H1 (cell line): ENCODE measurements at regions not wholly inside any gene's neighbourhood (a gene's known extent, or its start where the extent isn't known, plus 50 kb on each side); places are given as distances from the start of the nearest gene placed in this dataset.

Source experiments
- CTCF ChIA-PET: fragments of 300-600 bp; sonication (Branson Sonifier 250); formaldehyde crosslinking; loops from one replicate; lab custom pipeline; 2021; ENCODE audit not compliant: partially characterized antibody; lab: Charles Lee
- POLR2A ChIA-PET: fragments of 300-600 bp; sonication (Branson Sonifier 250); formaldehyde crosslinking; loops from one replicate; lab custom pipeline; 2021; ENCODE audit warnings: inconsistent platforms; ENCODE audit not compliant: partially characterized antibody; lab: Charles Lee
- DNase-seq, 2 experiments: peaks; one replicate each; pipeline versions ENCODE4 v3.0.0 to v3.0.0-alpha.2; 2010 to 2022; ENCODE audit warnings: low spot score in 2 of 2, low read depth in 1 of 2, mixed read lengths in 1 of 2
- FAIRE-seq: peaks from 2 replicates; lab custom pipeline; 2011; peaks lifted over from hg19 to GRCh38; lab: Jason Lieb, UNC
- H2AFZ ChIP-seq: 2 replicates; pipeline ENCODE4 v1.8.1; 2012; ENCODE audit warnings: low read length, inconsistent platforms
- H2AK5ac ChIP-seq: 2 replicates; pipeline ENCODE4 v1.6.1; 2013; ENCODE audit warnings: low read depth, low read length
- H2BK120ac ChIP-seq: replicated peaks from 2 replicates; pipeline ENCODE3; 2013; ENCODE audit warnings: low read depth, low read length, inconsistent platforms
- H2BK12ac ChIP-seq: 2 replicates; pipeline ENCODE4 v1.6.1; 2013; ENCODE audit warnings: low read depth, low read length
- H2BK15ac ChIP-seq: 2 replicates; pipeline ENCODE4 v1.6.1; 2013; ENCODE audit warnings: low read length
- H2BK20ac ChIP-seq: 2 replicates; pipeline ENCODE4 v1.6.1; 2013; ENCODE audit warnings: low read length
- H2BK5ac ChIP-seq: 2 replicates; pipeline ENCODE4 v1.6.1; 2013; ENCODE audit warnings: low read depth, low read length
- H3K14ac ChIP-seq: 2 replicates; pipeline ENCODE4 v1.6.1; 2013; ENCODE audit warnings: inconsistent platforms; ENCODE audit not compliant: insufficient read length
- H3K18ac ChIP-seq: 2 replicates; pipeline ENCODE4 v1.6.1; 2013; ENCODE audit warnings: low read length; ENCODE audit errors: extremely low read depth
- H3K23ac ChIP-seq: 2 replicates; pipeline ENCODE4 v1.6.1; 2013; ENCODE audit warnings: inconsistent platforms; ENCODE audit not compliant: insufficient read length
- H3K23me2 ChIP-seq: 2 replicates; pipeline ENCODE4 v1.6.1; 2013; ENCODE audit warnings: low read depth, low read length
- H3K27ac ChIP-seq: 2 replicates; pipeline ENCODE4 v1.6.1; 2011; ENCODE audit warnings: low read depth, low read length, inconsistent platforms
- H3K27me3 ChIP-seq, 4 experiments: replicated peaks in 1 of 4; 1 replicate in 1 of 4; 2 replicates in 3 of 4; pipeline versions ENCODE4 v1.6.1 to v1.8.1; 2011 to 2013; ENCODE audit warnings: low read length in 3 of 4, mild to moderate bottlenecking in 3 of 4, inconsistent platforms in 2 of 4, mixed read lengths in 2 of 4, moderate library complexity in 1 of 4; ENCODE audit not compliant: control insufficient read depth in 3 of 4, insufficient read depth in 3 of 4; ENCODE audit errors: extremely low read depth in 1 of 4
- H3K36me3 ChIP-seq, 4 experiments: 2 replicates each; pipeline versions ENCODE4 v1.6.1 to v1.8.1; 2011 to 2013; ENCODE audit warnings: mild to moderate bottlenecking in 4 of 4, low read length in 3 of 4, moderate library complexity in 2 of 4, control low read depth in 1 of 4, inconsistent platforms in 1 of 4; ENCODE audit not compliant: insufficient read depth in 4 of 4, control insufficient read depth in 2 of 4
- H3K4ac ChIP-seq: replicated peaks from 2 replicates; pipeline ENCODE3; 2013; ENCODE audit warnings: low read length, low read depth, mixed read lengths, inconsistent platforms; ENCODE audit not compliant: insufficient read length
- H3K4me1 ChIP-seq, 4 experiments: replicated peaks in 1 of 4; 1 replicate in 1 of 4; 2 replicates in 3 of 4; pipeline versions ENCODE4 v1.6.1 to v1.8.1; 2011 to 2013; ENCODE audit warnings: low read length in 3 of 4, inconsistent platforms in 2 of 4, mixed read lengths in 1 of 4; ENCODE audit not compliant: insufficient read depth in 4 of 4, control insufficient read depth in 3 of 4
- H3K4me2 ChIP-seq, 2 experiments: 2 replicates each; pipeline versions ENCODE4 v1.6.1 to v1.8.1; 2011 to 2013; ENCODE audit warnings: low read depth in 2 of 2, low read length in 2 of 2, control low read depth in 1 of 2, inconsistent platforms in 1 of 2, mild to moderate bottlenecking in 1 of 2; ENCODE audit not compliant: insufficient read depth in 1 of 2
- H3K4me3 ChIP-seq, 4 experiments: fragments of 200-600, 300-600 bp in 1 of 4; sonication (generic), shearing (Covaris generic), sonication (Bioruptor Twin) in 1 of 4; 2 replicates each; pipeline versions ENCODE4 v1.5.1 to v1.8.1; 2011 to 2016; ENCODE audit warnings: low read length in 4 of 4, low read depth in 3 of 4, control low read depth in 2 of 4, inconsistent platforms in 2 of 4, mild to moderate bottlenecking in 2 of 4, mixed read lengths in 1 of 4, moderate library complexity in 1 of 4; ENCODE audit not compliant: insufficient read depth in 2 of 4; ENCODE audit errors: extremely low read depth in 1 of 4
- H3K56ac ChIP-seq: replicated peaks from 2 replicates; pipeline ENCODE3; 2013; ENCODE audit warnings: low read depth, mild to moderate bottlenecking, mixed read lengths, low read length, inconsistent platforms; ENCODE audit not compliant: insufficient read length
- H3K79me1 ChIP-seq: 2 replicates; pipeline ENCODE4 v1.6.1; 2013; ENCODE audit warnings: low read depth, low read length, control low read depth
- H3K79me2 ChIP-seq, 2 experiments: 2 replicates each; pipeline versions ENCODE4 v1.6.1 to v1.8.1; 2012 to 2013; ENCODE audit warnings: low read length in 2 of 2, mild to moderate bottlenecking in 2 of 2, inconsistent platforms in 1 of 2; ENCODE audit not compliant: insufficient read depth in 2 of 2, control insufficient read depth in 1 of 2
- H3K9ac ChIP-seq, 4 experiments: replicated peaks in 1 of 4; 1 replicate in 1 of 4; 2 replicates in 3 of 4; pipeline versions ENCODE4 v1.6.1 to v1.8.1; 2011 to 2013; ENCODE audit warnings: low read depth in 3 of 4, low read length in 3 of 4, control low read depth in 2 of 4, mild to moderate bottlenecking in 2 of 4, moderate library complexity in 2 of 4, inconsistent platforms in 1 of 4; ENCODE audit errors: extremely low read depth in 1 of 4
- H3K9me3 ChIP-seq, 2 experiments: 2 replicates each; pipeline versions ENCODE4 v1.6.1 to v1.8.1; 2012 to 2013; ENCODE audit warnings: mild to moderate bottlenecking in 2 of 2, moderate library complexity in 2 of 2, control low read depth in 1 of 2, inconsistent platforms in 1 of 2, low read depth in 1 of 2, low read length in 1 of 2, mixed read lengths in 1 of 2; ENCODE audit not compliant: insufficient read depth in 2 of 2
- H4K20me1 ChIP-seq, 2 experiments: replicated peaks in 1 of 2; 2 replicates each; pipeline versions ENCODE3 to v1.8.1; 2011 to 2013; ENCODE audit warnings: inconsistent platforms in 2 of 2, low read length in 2 of 2, mild to moderate bottlenecking in 1 of 2; ENCODE audit not compliant: insufficient read depth in 2 of 2, control insufficient read depth in 1 of 2
- H4K5ac ChIP-seq: 2 replicates; pipeline ENCODE4 v1.6.1; 2013; ENCODE audit warnings: low read length, low read depth, mixed read lengths, inconsistent platforms; ENCODE audit not compliant: insufficient read length
- H4K8ac ChIP-seq: 2 replicates; pipeline ENCODE4 v1.8.0; 2013; ENCODE audit warnings: mild to moderate bottlenecking, moderate library complexity, low read length, inconsistent platforms; ENCODE audit not compliant: insufficient read depth; ENCODE audit errors: extremely low read depth
- H4K91ac ChIP-seq: replicated peaks from 2 replicates; pipeline ENCODE3; 2013; ENCODE audit warnings: low read length, mixed read lengths, inconsistent platforms; ENCODE audit not compliant: insufficient read length
- BCL11A ChIP-seq, 2 experiments: IDR thresholded peaks; one replicate each; pipeline ENCODE4 v1.6.1; 2011; ENCODE audit warnings: low read depth in 2 of 2, low read length in 2 of 2, mild to moderate bottlenecking in 2 of 2
- CHD1 ChIP-seq: IDR thresholded peaks from 2 replicates; pipeline ENCODE4 v1.6.1; 2012; ENCODE audit warnings: low read depth, low read length, improper control_type of control experiment
- KDM4A ChIP-seq: IDR thresholded peaks from one replicate; pipeline ENCODE4 v1.7.1; 2012; ENCODE audit warnings: low read depth, mild to moderate bottlenecking, moderate library complexity, low read length, inconsistent platforms; ENCODE audit not compliant: severe bottlenecking
- POLR2AphosphoS5 ChIP-seq: IDR thresholded peaks from 2 replicates; pipeline ENCODE4 v1.6.1; 2011; ENCODE audit warnings: low read depth, low read length
- TAF7 ChIP-seq: optimal IDR thresholded peaks from 2 replicates; pipeline ENCODE3; 2011; ENCODE audit warnings: low read depth, mild to moderate bottlenecking, inconsistent platforms, low read length, moderate library complexity, borderline replicate concordance
- YY1 ChIP-seq: IDR thresholded peaks from 2 replicates; pipeline ENCODE4 v1.6.1; 2011; ENCODE audit warnings: low read depth, mild to moderate bottlenecking, low read length
- WGBS, 2 experiments: shearing (Covaris generic) in 1 of 2; methylation state at CpG; one replicate each; pipeline versions ENCODE4 v1.1.6 to v1.1.7; 2013 to 2015; ENCODE audit warnings: low lambda C conversion rate in 2 of 2, mixed read lengths in 2 of 2, inconsistent platforms in 1 of 2, low coverage in 1 of 2, missing lambda C conversion rate in 1 of 2; ENCODE audit not compliant: insufficient replicate concordance in 2 of 2, insufficient coverage in 1 of 2, insufficient read length in 1 of 2; ENCODE audit errors: extremely low coverage in 1 of 2, missing lambda C conversion rate in 1 of 2; 5-methylcytosine and 5-hydroxymethylcytosine counted together

- FAIRE-seq, result no peak
These were observed 338.1 kb downstream of the ACTR3B start for GRCh38 chr7:153097511-153098201.

More at GRCh38 chr7:153097511-153098201, 338.1 kb downstream of the ACTR3B start:
- 0 out of 4 replicates have a peak, but pooled peaks cover 0 to 6% of the 10 kb centered on the region in 2 experiments for H3K9me3 ChIP-seq
- no peaks in the 10 kb centered on the region for H3K79me1 ChIP-seq
- H3K56ac ChIP-seq, result no peak overlapping the region
- DNase-seq, result no peak
- no peak overlapping the region for H3K4me3 ChIP-seq
- no peaks in the 10 kb centered on the region for H3K27me3 ChIP-seq
- no peak overlapping the region for H3K23ac ChIP-seq
- TF ChIP-seq YY1, result no peak
- no peak for TF ChIP-seq CHD1
- TF ChIP-seq KDM4A, result no peak
- TF ChIP-seq BCL11A (IDR thresholded peaks at IDR 0.05; ENCODE audit: low read depth in 2 of 2, low read length in 2 of 2), result no peak
- TF ChIP-seq TAF7, result no peak
- TF ChIP-seq POLR2AphosphoS5, result no peak
- H2AFZ ChIP-seq, result no peak overlapping the region
- H3K4me2 ChIP-seq, result no peak overlapping the region
- ChIA-PET CTCF (interaction anchor here (0.7 to 1.5 kb wide), 2 partner anchors 15 to 65 kb away, joined by 3 to 5 read pairs; no protein-coding TSS in a partner anchor), POLR2A (no interaction called here)
- no peak overlapping the region for H2BK20ac ChIP-seq
- no peak overlapping the region for H2BK15ac ChIP-seq
- no peak overlapping the region for H4K8ac ChIP-seq
- H3K36me3 ChIP-seq, result no peaks in the 10 kb centered on the region
- no peaks in the 10 kb centered on the region for H4K20me1 ChIP-seq
- H3K18ac ChIP-seq, result no peak overlapping the region
- no peak overlapping the region for H3K4ac ChIP-seq
- no peaks in the 10 kb centered on the region for H3K4me1 ChIP-seq
- no peak overlapping the region for H2BK120ac ChIP-seq
- H2BK5ac ChIP-seq, result no peak overlapping the region
- no peaks in the 10 kb centered on the region for H3K79me2 ChIP-seq
- no peak overlapping the region for H4K5ac ChIP-seq
- H4K91ac ChIP-seq, result no peak overlapping the region
- H3K27ac ChIP-seq, result no peak overlapping the region
- no peak overlapping the region for H3K14ac ChIP-seq
- H2AK5ac ChIP-seq, result no peak overlapping the region
- 85% methylated on average over 8 of the region's 8 CpGs; no CpG with 5 or more reads in 1 of the 2 experiments for WGBS, 2 experiments
- no peaks in the 10 kb centered on the region for H3K23me2 ChIP-seq
- H3K9ac ChIP-seq, result no peak overlapping the region
- no peak overlapping the region for H2BK12ac ChIP-seq
